ENCODE measurements at regions not wholly inside any gene's neighbourhood (a gene's known extent, or its start where the extent isn't known, plus 50 kb on each side); places are given as distances from the start of the nearest gene placed in this dataset.
A peak's percentile ranks its signal among the peaks of the same experiment; 100 is the strongest.

- no peak overlapping the region for H3K27ac ChIP-seq
- TF ChIP-seq CTCF (IDR thresholded peaks at IDR 0.05), result no peak
- no peak for ATAC-seq
- no peak overlapping the region for H3K4me3 ChIP-seq
- intact Hi-C loops (cut with DNase I), result no loop called here
- H3K27me3 ChIP-seq, result no peaks in the 10 kb centered on the region
- no peak for DNase-seq
- no peaks in the 10 kb centered on the region for H3K36me3 ChIP-seq
- H3K9me3 ChIP-seq, result peaks cover 7% of the 10 kb centered on the region
- no peaks in the 10 kb centered on the region for H3K4me1 ChIP-seq
These were observed 176.0 kb upstream of the NDUFV2 start for GRCh38 chr18:8926464-8926863.

GRCh38 chr18:8928044-8928443 is 174.5 kb upstream of the NDUFV2 start:
- intact Hi-C loops (cut with DNase I), result no loop called here
- H3K27me3 ChIP-seq, result no peaks in the 10 kb centered on the region
- no peak for DNase-seq
- ATAC-seq, result no peak
- TF ChIP-seq CTCF (IDR thresholded peaks at IDR 0.05), result no peak
- no peak overlapping the region for H3K27ac ChIP-seq
- no peaks in the 10 kb centered on the region for H3K4me1 ChIP-seq
- H3K4me3 ChIP-seq, result no peak overlapping the region
- H3K36me3 ChIP-seq, result no peaks in the 10 kb centered on the region
- peaks cover 7% of the 10 kb centered on the region for H3K9me3 ChIP-seq

- DNase-seq, result no peak
- H3K36me3 ChIP-seq, result no peaks in the 10 kb centered on the region
- H3K4me1 ChIP-seq, result no peaks in the 10 kb centered on the region
- peaks cover 7% of the 10 kb centered on the region for H3K9me3 ChIP-seq
- no peak overlapping the region for H3K4me3 ChIP-seq
- H3K27me3 ChIP-seq, result no peaks in the 10 kb centered on the region
- no peak for TF ChIP-seq CTCF (IDR thresholded peaks at IDR 0.05)
- no peak overlapping the region for H3K27ac ChIP-seq
- peak; percentile 13 for ATAC-seq
- intact Hi-C loops (cut with DNase I), result no loop called here
These were observed 173.4 kb upstream of the NDUFV2 start for GRCh38 chr18:8928847-8929780.

- DNase-seq (no peak), ATAC-seq (no peak)
- H3K4me1 ChIP-seq, result no peaks in the 10 kb centered on the region
- TF ChIP-seq CTCF (IDR thresholded peaks at IDR 0.05), result no peak
- no peaks in the 10 kb centered on the region for H3K27me3 ChIP-seq
- H3K27ac ChIP-seq, result no peak overlapping the region
- H3K9me3 ChIP-seq, result peaks cover 4% of the 10 kb centered on the region
- H3K36me3 ChIP-seq, result no peaks in the 10 kb centered on the region
- H3K4me3 ChIP-seq, result no peak overlapping the region
- intact Hi-C loops (cut with DNase I), result no loop called here
These were observed 171.4 kb upstream of the NDUFV2 start for GRCh38 chr18:8930990-8931616.

GRCh38 chr18:8932866-8933265 is 169.6 kb upstream of the NDUFV2 start:
- H3K4me3 ChIP-seq, result no peak overlapping the region
- H3K9me3 ChIP-seq, result no peaks in the 10 kb centered on the region
- DNase-seq, result no peak
- H3K4me1 ChIP-seq, result no peaks in the 10 kb centered on the region
- no peak for TF ChIP-seq CTCF (IDR thresholded peaks at IDR 0.05)
- no peak for ATAC-seq
- H3K27ac ChIP-seq, result no peak overlapping the region
- H3K36me3 ChIP-seq, result no peaks in the 10 kb centered on the region
- no peaks in the 10 kb centered on the region for H3K27me3 ChIP-seq
- intact Hi-C loops (cut with DNase I), result no loop called here

Measured in upper lobe of right lung (tissue), 1 donor.